ENCODE measurements at regions not wholly inside any gene's neighbourhood (a gene's known extent, or its start where the extent isn't known, plus 50 kb on each side); places are given as distances from the start of the nearest gene placed in this dataset.

DNA sequence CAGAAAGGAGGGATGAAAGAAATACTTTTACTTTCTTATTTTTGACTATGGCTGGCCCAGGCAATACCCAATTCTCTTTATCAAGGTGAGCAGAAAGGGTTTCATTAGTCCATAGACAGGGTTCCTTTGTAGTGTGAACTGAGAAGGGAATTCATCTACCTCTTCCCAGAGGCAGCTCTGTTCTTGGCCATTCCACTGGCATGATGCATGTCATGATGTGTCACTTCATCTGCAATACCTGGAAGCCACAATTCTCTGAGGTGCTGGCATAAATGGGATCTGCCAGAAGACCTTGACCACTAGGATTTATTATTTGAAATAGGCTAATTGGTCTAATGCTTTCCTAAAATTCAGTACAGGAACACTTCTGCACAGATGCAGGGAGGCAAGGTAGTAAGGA lies 542.8 kb downstream of the RFC3 start:
- no peak overlapping the region for H3K27ac ChIP-seq
- H3K27me3 ChIP-seq (ENCODE audit: control insufficient read depth, insufficient read depth, low read length), result no peaks in the 10 kb centered on the region
- no peak overlapping the region for H3K9ac ChIP-seq
- H3K36me3 ChIP-seq (ENCODE audit: control insufficient read depth, insufficient read depth, low read length), result no peaks in the 10 kb centered on the region
- no peak overlapping the region for H2AFZ ChIP-seq
- H3K79me2 ChIP-seq, result no peaks in the 10 kb centered on the region
- no peaks in the 10 kb centered on the region for H3K4me1 ChIP-seq
- H3K4me2 ChIP-seq (ENCODE audit: low read length), result no peak overlapping the region
- TF ChIP-seq, protein P1, sequence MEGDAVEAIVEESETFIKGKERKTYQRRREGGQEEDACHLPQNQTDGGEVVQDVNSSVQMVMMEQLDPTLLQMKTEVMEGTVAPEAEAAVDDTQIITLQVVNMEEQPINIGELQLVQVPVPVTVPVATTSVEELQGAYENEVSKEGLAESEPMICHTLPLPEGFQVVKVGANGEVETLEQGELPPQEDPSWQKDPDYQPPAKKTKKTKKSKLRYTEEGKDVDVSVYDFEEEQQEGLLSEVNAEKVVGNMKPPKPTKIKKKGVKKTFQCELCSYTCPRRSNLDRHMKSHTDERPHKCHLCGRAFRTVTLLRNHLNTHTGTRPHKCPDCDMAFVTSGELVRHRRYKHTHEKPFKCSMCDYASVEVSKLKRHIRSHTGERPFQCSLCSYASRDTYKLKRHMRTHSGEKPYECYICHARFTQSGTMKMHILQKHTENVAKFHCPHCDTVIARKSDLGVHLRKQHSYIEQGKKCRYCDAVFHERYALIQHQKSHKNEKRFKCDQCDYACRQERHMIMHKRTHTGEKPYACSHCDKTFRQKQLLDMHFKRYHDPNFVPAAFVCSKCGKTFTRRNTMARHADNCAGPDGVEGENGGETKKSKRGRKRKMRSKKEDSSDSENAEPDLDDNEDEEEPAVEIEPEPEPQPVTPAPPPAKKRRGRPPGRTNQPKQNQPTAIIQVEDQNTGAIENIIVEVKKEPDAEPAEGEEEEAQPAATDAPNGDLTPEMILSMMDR (IDR thresholded peaks at IDR 0.05), result no peak
- H3K4me3 ChIP-seq (ENCODE audit: low read depth, low read length), result no peak overlapping the region
- no peaks in the 10 kb centered on the region for H3K9me3 ChIP-seq (ENCODE audit: control insufficient read depth, low read length)

DNA sequence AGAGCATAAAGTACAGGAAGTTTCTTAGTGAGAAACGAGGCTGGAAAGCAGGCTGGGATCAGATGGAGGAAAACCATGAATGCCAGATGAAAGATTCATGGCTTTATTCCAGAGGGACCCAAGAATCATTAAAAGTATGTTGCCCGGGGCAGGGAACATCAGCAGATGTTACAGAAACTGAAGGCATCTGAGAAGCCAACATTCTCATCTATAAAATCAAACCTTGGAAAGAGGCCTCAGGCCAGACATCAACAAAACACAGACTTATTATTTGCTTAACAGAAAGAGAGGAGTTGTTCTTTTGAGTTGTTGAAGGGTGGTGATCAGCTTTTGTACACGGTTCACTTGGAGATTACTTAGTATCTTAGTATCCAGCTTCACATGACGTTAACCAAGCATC lies 543.6 kb downstream of the RFC3 start:
- H3K27ac ChIP-seq, result no peak overlapping the region
- no peak overlapping the region for H3K4me2 ChIP-seq (ENCODE audit: low read length)
- no peak overlapping the region for H3K4me3 ChIP-seq (ENCODE audit: low read depth, low read length)
- no peaks in the 10 kb centered on the region for H3K27me3 ChIP-seq (ENCODE audit: control insufficient read depth, insufficient read depth, low read length)
- no peaks in the 10 kb centered on the region for H3K9me3 ChIP-seq (ENCODE audit: control insufficient read depth, low read length)
- TF ChIP-seq, protein P1 (IDR thresholded peaks at IDR 0.05), result no peak
- H3K36me3 ChIP-seq (ENCODE audit: control insufficient read depth, insufficient read depth, low read length), result no peaks in the 10 kb centered on the region
- no peak overlapping the region for H2AFZ ChIP-seq
- no peaks in the 10 kb centered on the region for H3K4me1 ChIP-seq
- no peak overlapping the region for H3K9ac ChIP-seq
- H3K79me2 ChIP-seq, result no peaks in the 10 kb centered on the region

DNA sequence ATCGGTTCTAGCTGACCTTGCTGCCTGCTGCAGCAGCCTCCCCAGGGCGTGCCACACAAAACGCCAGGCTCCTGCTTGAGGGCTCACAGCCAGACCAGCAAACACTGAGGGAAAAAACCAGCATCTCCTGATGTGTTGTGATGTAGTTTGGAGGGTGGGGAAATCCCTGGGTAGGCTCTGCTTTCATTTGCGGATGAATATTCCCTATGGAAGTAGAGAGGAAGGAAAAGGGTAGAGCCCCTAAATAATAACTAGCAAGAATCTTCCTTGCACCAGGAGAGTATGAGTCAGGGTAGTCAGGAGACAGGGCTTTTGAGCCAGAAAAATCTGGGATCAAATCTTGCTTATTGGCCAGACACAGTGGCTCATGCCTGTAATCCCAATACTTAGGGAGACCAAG lies 545.3 kb downstream of the RFC3 start:
- no peak overlapping the region for H3K9ac ChIP-seq
- TF ChIP-seq, protein P1 (IDR thresholded peaks at IDR 0.05), result no peak
- H3K79me2 ChIP-seq, result no peaks in the 10 kb centered on the region
- H3K4me1 ChIP-seq, result no peaks in the 10 kb centered on the region
- H3K4me2 ChIP-seq (ENCODE audit: low read length), result no peak overlapping the region
- H3K4me3 ChIP-seq (ENCODE audit: low read depth, low read length), result no peak overlapping the region
- no peaks in the 10 kb centered on the region for H3K9me3 ChIP-seq (ENCODE audit: control insufficient read depth, low read length)
- no peak overlapping the region for H3K27ac ChIP-seq
- H2AFZ ChIP-seq, result no peak overlapping the region
- no peaks in the 10 kb centered on the region for H3K36me3 ChIP-seq (ENCODE audit: control insufficient read depth, insufficient read depth, low read length)
- no peaks in the 10 kb centered on the region for H3K27me3 ChIP-seq (ENCODE audit: control insufficient read depth, insufficient read depth, low read length)

- H3K4me2 ChIP-seq (ENCODE audit: low read length), result no peak overlapping the region
- no peak overlapping the region for H3K9ac ChIP-seq
- H3K36me3 ChIP-seq (ENCODE audit: control insufficient read depth, insufficient read depth, low read length), result no peaks in the 10 kb centered on the region
- no peaks in the 10 kb centered on the region for H3K4me1 ChIP-seq
- no peaks in the 10 kb centered on the region for H3K79me2 ChIP-seq
- no peak overlapping the region for H3K27ac ChIP-seq
- no peaks in the 10 kb centered on the region for H3K9me3 ChIP-seq (ENCODE audit: control insufficient read depth, low read length)
- H2AFZ ChIP-seq, result no peak overlapping the region
- H3K27me3 ChIP-seq (ENCODE audit: control insufficient read depth, insufficient read depth, low read length), result no peaks in the 10 kb centered on the region
- TF ChIP-seq, protein P1 (IDR thresholded peaks at IDR 0.05), result no peak
- no peak overlapping the region for H3K4me3 ChIP-seq (ENCODE audit: low read depth, low read length)
These were observed 546.7 kb downstream of the RFC3 start for GRCh38 chr13:34364633-34365032.

GRCh38 chr13:34369931-34370330 lies 552.0 kb downstream of the RFC3 start:
- no peaks in the 10 kb centered on the region for H3K4me1 ChIP-seq
- no peak overlapping the region for H3K9ac ChIP-seq
- no peak overlapping the region for H2AFZ ChIP-seq
- H3K27ac ChIP-seq, result no peak overlapping the region
- H3K4me3 ChIP-seq (ENCODE audit: low read depth, low read length), result no peak overlapping the region
- no peaks in the 10 kb centered on the region for H3K79me2 ChIP-seq
- H3K4me2 ChIP-seq (ENCODE audit: low read length), result no peak overlapping the region
- H3K27me3 ChIP-seq (ENCODE audit: control insufficient read depth, insufficient read depth, low read length), result no peaks in the 10 kb centered on the region
- TF ChIP-seq, protein P1 (IDR thresholded peaks at IDR 0.05), result no peak
- no peaks in the 10 kb centered on the region for H3K9me3 ChIP-seq (ENCODE audit: control insufficient read depth, low read length)
- H3K36me3 ChIP-seq (ENCODE audit: control insufficient read depth, insufficient read depth, low read length), result no peaks in the 10 kb centered on the region
